ENCODE measurements at regions not wholly inside any gene's neighbourhood (a gene's known extent, or its start where the extent isn't known, plus 50 kb on each side); places are given as distances from the start of the nearest gene placed in this dataset.
"Not testable (repeated sequence)": the region's sequence is repeated elsewhere in the genome, so short reads cannot be mapped to it uniquely, and the experiment has no call there.

DNA sequence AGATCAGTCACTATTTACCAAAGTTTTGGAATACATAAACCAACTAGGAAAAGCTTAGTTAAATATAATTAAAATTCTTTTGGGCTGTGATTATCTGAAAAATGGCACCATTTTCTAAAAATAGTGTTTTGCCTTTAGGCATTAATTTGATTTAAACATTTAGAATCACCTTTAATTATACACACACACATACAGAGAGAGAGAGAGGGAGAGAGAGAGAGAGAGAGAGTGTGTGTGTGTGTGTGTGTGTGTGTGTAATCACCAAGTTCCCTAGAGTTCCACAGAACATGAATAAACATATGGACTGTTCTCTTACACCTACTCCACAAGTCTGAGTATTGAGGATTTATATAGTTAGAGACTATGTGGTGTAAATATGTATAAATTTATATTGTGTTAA is 141.2 kb upstream of the ATXN1 start:
- no peak for DNase-seq

DNA sequence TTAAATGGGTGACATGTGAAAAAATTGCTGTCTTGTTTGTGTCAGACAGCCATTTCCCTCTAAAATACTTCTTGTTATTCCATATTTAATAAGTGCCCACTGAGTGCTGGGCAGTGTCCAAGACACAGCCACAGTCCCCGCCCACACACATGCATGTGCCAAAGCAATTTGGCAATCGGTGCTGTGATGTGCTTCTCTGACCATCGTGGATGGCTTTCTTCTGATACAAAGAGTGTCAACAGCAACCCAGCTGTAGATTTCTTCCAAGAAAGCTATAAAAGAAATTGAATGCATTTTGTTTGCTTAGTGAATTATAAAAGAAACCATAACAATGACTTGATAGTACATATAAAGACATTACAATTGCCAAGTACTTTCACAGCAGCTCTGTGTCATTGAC is 140.5 kb upstream of the ATXN1 start:
- DNase-seq, result no peak

DNA sequence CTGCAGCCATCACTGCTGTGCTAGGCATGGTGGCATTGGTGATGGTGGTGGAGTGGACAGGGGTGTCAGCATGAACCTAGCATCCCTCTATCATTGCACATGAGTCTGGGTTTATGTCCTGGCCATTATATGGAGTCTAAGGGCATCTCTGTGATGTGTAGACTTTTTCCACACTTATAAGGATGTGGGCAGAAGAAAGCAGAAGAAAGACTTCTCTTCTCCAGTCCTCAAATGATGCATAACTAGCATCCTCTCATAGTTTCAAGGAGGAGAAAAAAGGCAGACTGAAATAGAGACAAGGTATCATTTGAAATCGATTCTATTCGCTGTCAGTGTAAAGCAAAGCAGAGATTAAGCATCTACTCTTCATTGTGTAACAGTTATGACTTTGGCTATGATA is 140.0 kb upstream of the ATXN1 start:
- DNase-seq, result no peak

DNA sequence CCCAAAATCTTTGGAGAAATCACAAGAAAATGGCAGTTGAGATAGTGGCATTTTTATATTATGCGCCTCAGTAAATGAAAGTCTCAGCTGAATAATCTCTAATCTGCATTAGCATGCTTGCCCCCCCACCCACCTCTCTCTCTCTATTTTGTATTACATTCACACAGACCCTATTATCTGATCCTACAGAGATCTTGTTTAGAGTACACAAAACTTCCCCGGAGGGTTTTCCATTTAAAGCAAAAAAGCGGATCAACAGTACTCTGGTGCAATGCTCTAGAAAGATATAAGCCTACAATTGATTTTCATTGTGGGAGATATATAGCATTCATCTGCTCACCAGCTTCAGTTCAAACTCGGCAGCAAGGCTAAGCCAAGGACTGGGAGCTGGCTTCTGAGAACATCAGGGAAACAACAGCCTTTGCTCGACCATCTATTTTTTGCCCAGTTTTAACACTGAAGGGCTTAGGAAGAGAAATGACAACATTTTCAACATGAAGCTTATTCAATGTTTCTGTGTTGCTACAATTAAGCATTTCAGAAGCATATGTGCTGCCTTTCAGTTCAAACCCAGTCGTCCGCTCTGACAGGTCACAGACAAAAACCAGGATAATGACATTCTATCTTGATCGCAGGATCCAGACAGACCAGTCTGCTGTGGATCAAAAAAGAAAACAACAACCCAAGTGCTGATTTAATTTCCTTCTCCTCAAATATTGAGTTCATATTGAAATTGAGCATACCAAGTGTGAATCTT is 137.6 kb upstream of the ATXN1 start:
- no peak for DNase-seq

DNA sequence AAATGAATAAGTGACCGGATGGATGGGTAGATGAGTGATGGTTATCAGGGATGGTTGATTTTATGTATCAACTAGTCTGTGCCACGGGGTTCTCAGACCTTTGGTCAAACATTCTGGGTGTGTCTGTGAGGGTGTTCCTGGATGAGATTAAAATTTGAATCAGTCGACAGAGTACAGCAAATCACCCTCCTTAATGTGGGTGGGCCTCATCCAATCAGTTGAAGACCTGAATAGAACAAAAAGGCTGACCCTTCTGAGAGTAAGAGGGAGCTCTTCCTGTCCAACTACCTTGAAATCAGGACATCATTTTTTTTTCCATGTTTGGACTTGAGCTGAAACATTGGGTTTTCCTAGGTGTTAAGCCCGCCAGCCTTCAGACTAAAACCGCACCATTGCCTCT is 136.4 kb upstream of the ATXN1 start:
- DNase-seq, result no peak

DNA sequence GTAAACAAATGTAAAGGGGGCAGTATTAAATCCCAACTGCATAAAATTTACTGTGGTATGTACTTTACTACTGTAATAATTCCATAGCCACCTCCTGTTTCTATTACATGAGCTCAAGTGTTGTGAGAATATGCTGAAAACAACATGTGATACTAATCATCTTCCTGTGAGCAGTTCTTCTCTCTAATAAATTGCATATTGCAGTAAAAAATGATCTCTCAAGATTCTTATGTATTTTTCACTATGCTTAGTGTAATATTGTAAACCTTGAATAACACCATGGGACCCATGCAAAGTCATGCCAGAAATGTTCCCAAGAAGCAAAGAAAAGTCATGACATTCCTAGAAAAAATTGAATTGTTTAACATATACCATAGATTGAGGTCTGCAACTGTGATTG is 133.0 kb upstream of the ATXN1 start:
- DNase-seq, result no peak

DNA sequence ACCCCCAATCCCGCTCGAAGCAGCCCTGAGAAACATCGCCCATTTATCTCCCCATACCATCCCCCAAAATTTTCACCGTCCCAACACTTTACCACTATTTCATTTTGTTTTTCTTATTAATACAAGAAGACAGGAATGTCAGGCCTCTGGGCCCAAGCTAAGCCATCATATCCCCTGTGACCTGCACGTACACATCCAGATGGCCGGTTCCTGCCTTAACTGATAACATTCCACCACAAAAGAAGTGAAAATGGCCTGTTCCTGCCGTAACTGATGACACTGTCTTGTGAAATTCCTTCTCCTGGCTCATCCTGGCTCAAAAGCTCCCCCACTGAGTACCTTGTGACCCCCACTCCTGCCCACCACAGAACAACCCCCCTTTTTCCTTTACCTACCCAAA is 129.8 kb upstream of the ATXN1 start:
- DNase-seq, result not testable (repeated sequence)

DNA sequence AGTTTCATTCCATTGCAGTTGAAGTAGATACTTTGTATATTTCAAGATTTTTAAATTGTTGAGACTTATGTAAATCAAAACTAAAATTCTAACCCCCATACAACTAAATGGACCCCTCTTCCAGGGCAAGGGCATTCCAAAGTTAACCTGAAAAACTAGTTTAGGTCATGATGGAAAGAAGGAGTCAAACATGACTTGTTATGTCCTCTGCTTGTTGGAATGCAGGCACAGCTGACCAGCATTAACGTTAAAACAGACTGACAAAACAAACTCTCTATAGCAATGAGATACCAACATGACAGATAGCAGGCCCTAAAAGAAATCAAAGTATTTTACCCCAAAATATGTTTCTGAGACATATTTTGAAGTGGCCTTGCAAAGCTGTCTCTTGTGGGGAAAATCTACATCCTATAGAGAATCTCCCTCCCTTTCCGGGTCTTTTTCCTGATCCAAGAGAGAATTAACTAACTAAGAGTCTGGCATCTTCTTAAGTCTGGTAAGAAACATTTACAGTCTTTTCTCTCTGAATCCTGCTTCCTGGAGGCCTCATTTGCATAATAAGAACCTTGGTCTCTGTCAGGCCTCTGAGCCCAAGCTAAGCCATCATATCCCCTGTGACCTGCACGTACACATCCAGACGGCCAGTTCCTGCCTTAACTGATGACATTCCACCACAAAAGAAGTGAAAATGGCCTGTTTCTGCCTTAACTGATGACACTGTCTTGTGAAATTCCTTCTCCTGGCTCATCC is 124.3 kb upstream of the ATXN1 start:
- no peak for DNase-seq

DNA sequence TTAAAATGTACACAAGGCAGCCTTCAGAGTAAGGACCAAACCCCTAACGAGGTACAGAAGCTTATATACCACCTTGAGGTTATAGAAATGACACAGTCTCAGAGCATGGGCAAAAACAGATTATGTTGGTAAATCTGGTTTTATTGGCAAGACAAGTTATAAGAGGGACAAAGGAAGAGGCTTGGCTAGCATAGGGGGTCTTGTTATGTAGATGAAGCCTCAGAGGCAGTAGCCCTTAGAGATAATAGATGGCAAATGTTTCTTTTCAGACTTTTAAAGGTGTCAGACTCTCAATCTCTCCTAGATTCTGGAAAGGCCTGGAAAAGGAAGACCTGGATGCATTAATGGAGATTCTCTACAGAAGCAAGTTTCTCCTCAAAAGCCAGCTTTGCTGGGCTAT is 123.3 kb upstream of the ATXN1 start:
- no peak for DNase-seq

DNA sequence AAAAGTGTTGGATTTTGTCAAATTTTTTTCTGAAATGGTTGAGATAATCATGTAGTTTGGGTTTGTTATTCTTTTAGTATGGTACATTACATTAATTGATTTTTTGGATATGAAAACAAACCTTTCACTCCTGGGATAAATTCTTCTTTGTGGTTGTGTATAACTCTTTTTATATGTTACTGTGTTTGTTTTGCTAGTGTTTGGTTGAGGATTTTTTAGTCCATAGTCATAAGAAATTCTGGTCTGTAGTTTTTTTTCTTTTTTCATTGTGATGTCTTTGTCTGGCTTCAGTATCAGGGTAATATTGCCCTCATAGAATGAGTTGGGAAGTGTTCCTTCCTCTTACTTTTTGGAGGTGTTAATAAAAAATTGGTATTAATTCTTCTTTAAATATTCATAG is 122.2 kb upstream of the ATXN1 start:
- DNase-seq, result no peak

DNA sequence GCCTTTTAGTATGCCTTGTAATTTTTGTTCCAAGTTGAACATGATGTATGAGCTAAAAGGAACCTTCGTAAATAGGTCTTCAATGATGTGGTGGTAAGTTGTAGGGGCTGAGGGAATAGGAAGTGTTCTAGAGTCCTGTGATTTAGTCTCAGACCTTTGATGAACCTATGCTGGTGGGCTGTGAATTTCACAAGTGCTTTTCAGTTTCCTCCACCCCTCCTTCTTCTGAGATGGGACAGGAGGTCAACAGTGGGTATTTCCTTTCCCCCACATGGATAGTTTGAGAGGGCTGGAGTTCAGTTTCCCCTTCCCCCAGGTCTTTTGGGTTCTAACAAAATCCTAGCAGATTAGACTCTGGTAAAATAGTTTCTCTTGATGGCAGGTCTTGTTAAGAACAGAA is 121.0 kb upstream of the ATXN1 start:
- DNase-seq, result no peak

DNA sequence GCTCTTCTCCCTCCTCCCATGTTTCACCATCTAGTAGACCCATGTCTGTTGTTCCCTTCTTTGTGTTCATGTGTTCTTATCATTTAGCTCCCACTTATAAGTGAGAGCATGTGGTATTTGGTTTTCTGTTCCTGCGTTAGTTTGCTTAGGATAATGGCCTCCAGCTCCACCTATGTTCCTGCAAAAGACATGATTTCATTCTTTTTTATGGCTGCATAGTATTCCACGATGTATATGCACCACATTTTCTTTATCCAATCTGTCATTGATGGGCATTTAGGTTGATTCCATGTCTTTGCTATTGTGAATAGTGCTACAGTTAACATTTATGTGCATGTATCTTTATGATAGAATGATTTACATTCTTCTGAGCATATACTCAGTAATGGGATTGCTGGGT is 115.6 kb upstream of the ATXN1 start:
- DNase-seq, result not testable (repeated sequence)

DNA sequence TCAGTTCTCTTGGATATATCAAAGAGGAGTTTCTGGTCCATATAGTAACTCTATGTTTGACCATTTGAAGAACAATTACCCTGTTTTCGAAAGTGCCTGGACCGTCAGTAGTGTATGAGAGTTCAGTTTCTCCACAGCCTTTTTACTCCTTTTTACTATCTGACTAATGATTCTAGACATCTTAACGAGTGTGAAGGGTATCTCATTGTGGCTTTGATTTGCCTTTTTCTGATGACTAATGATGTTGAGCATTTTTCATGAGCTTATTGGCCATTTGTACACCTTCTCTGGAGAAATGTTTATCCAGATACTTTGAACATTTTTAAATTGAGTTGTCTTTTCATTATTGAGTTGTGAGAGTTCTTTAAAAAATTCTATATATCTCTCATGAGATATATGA is 114.9 kb upstream of the ATXN1 start:
- DNase-seq, result no peak

DNA sequence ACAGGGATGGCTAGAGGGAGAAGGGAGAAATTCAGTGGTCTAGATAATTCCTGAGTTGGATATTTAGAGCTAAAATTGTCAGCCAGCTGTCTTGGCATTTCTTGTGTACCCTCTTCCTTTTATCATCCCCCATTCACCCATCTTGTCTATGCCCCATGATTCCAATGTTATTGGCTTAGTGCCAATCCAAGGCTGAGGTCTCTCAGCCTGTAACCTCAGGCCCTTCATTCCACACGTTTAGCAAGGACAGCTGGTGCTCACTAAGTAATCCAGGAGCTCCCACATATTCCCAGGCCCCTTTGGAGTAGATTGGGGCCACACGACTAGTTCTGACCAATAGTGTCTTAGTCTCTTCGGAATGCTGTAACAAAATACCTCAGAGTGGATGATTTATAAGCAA is 112.4 kb upstream of the ATXN1 start:
- no peak for DNase-seq

DNA sequence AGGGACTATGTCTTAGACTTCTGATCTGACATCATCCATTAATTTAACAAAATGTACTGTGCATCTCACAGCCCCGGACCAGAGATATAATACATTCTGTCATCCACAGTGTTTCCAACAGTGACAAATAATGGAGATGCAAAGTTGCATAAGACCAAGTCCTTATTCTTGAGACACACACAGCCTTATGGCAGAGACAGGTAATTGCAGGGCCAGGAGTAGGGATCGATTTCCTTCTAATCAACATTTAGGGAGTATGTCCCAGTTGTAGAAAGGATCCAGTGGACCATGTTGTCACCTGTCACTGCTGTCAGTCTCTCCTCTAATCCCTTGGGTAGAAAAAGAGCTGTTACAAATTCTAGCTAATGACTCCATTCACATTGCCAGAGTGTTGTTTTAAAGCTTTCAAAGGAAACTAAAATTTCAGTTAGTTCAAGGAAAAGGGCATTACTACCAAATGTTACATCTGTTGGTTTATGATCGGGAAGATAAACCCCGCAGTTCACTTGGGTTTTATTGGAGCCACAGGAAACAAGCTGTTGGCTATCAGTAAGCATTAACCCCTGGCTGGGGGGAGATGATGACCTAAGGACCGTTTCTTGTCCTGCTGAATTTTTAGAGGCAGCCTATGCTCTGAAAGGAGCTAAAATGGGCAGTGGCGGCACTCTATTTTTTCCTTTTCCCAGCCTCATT is 111.4 kb upstream of the ATXN1 start:
- no peak for DNase-seq

DNA sequence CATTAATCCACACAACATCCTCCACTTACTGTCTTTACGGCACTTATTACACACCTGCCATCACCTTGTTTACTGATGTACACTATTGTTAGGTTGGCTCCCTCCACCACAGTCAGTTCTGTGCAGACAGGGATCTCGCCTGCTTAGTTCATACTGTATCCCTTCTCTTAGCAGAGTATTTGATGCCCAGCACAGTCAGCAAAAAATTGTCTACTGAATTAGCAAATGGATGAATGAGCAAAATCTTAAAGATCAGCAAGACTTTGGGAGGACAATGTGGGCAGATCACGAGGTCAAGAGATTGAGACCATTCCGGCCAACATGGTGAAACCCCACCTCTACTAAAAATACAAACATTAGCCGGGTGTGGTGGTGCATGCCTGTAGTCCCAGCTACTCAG is 109.8 kb upstream of the ATXN1 start:
- DNase-seq, result no peak

DNA sequence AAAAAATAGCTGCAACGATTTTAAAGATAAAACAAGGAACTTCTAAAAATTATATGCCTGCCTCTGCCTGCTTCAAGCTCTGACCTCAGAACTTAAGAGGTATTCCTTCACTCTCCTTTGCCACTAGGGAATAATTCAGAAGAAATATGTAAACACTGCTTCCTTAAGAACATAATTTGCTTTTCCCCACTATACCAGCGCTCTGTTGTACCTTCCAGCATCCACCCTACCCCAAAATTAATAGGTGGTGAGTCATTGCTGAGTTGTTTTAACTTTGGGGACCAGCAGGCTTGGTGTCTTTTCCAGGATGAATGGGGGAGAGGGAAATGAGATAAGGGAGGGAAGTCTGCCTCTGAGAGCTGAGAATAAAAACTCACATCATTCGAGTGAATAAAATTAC is 107.7 kb upstream of the ATXN1 start:
- DNase-seq, result no peak

DNA sequence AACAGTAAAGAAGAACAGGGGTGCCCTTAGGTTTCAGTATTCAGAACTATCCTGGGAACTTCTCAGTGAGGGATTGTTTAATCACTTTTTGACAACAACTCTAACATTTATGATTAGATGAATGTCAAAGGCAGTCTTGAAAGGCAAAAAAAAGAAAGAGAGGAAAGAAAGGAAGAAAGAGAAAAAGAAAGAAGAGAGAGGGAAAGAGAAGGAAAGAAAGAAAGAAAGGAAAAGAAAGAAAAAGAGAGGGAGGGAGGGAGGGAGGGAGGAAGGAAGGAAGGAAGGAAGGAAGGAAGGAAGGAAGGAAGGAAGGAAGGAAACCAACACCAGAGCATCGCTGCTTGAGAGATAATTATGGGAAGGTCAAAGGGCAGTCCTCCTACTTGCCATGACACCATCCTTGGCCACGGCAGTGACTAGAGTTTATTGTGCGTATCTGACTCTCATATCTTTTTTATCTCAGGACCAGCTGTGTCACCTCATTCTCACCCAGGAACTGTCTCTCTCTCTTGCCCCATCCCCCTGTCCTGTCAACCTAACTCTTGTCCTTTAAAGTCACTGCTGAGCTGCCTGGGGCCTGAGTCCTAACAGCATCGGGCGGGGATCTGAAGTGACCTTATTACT is 96.8 kb upstream of the ATXN1 start:
- no peak for DNase-seq

DNA sequence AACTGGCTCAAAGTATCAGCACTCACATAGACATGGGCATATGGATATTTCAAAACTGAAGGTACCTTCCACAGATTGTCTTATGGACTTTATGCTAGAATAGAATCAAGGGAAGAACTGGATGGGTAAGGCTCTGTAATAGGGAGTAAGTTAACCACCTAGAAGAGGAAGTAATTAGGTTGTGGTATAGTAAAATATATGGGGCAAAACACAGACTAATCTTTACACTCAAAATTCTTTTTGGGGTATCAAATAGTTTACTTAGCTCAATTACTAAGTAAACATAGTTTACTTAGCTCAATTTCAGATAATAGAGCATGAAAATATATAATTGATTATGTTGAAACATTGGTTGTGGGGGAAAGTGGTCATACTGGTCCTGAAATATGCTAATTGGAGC is 94.2 kb upstream of the ATXN1 start:
- no peak for DNase-seq

DNA sequence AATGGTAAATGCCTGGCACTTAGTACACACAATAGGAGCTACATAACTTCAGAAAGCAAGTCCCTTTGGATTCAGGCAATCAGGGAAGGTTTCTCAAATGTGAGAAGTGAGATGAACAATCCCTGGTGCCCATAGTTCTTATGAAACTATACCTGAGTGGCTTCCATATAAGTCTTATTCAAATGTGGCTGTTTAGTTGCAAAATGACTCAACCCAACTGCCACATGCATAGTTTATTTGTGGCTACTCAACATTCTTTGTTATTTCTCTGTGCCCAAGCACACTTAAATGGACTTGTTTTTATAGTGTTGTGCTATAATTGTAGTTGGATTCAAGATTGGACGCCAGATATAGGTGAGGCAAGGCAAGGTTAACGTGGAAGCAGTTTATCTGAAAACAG is 93.7 kb upstream of the ATXN1 start:
- no peak for DNase-seq

DNA sequence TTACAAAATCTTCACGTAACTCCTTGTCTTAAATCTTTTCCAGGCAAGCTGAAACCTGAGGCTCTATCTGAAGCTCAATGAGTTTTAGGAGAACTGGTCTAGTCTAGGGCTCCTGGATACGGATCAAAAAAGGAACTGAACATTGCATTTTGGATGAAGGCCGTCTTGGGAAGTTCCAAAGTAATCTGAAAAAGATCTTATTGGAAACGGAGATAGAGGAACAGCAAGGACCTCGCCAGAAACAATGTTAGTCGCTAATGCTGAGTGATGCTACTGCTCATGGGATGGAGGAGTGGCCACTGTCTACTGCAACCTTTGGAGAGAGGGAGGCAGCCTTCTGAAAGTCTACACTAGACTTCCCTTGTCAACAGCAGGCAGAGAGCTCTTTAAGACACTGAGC is 91.4 kb upstream of the ATXN1 start:
- no peak for DNase-seq

DNA sequence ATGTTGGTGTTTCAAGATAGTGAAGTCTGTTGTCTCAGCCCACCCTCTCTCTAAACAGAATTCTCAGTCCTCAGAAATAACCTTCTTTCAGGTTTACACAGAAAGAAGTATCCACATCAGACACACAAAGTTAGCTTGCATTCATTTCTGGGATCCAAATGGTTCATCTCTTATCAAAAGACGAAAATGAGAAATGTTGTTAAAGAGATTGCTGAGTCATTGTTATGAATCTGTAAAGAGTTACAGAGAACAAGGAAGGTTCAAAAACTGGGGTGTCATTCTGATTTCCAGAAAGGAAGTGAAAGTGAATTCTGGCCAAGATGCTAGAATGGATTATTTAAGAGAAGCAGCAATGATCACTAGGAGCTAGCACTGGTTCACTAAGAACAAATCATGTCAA is 90.5 kb upstream of the ATXN1 start:
- DNase-seq, result no peak

DNA sequence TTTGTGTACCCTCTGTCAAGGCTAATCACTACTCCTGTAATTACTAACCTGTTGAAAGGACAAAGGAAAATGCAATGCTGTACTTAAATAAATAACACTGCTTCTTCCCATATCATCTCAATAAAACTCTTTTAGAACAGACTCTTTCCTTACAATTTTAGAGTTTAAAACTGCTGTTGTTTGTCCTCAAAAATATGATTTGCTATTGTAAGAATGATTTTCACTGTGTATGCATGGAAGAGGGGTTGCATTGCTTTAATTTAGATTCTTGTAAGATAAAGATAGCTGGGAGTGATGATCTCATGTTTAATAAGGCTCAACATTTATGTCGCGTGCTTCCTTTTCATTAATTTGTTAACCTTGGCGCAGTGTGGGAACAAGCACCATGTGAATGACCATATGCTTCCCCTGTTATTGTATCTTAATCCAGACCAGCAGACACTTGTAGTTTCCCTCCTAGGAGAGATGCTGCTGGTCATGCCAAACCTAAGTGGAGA is 89.8 kb upstream of the ATXN1 start:
- no peak for DNase-seq

DNA sequence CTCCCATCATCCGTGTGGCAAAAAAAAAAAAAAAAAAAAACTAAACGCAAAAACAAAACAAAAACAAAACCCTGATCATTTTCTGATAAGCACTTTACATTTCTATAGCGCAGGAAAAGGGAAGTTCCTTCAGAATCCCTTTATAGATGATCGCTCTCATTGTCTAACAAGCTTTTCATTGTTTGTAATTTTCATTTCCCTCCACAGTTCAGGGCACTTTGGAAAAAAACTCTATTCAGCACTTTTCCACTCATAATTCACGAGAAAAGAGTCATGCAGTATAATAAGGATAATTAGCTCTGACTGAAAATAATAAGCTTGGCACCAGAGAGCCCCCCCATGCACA is 89.4 kb upstream of the ATXN1 start:
- DNase-seq, result no peak
